ENCODE measurements at regions not wholly inside any gene's neighbourhood (a gene's known extent, or its start where the extent isn't known, plus 50 kb on each side); places are given as distances from the start of the nearest gene placed in this dataset.

GRCh38 chr12:60853407-60853806 is 1257.6 kb downstream of the SLC16A7 start:
- DNase-seq (ENCODE audit: low read depth in 2 of 2): no peak

- DNase-seq (ENCODE audit: low read depth in 2 of 2): no peak
Measured at GRCh38 chr12:60863421-60863820, 1267.6 kb downstream of the SLC16A7 start.

GRCh38 chr12:60872219-60872618 is 1276.4 kb downstream of the SLC16A7 start:
- no peak for DNase-seq (ENCODE audit: low read depth in 2 of 2)

DNA sequence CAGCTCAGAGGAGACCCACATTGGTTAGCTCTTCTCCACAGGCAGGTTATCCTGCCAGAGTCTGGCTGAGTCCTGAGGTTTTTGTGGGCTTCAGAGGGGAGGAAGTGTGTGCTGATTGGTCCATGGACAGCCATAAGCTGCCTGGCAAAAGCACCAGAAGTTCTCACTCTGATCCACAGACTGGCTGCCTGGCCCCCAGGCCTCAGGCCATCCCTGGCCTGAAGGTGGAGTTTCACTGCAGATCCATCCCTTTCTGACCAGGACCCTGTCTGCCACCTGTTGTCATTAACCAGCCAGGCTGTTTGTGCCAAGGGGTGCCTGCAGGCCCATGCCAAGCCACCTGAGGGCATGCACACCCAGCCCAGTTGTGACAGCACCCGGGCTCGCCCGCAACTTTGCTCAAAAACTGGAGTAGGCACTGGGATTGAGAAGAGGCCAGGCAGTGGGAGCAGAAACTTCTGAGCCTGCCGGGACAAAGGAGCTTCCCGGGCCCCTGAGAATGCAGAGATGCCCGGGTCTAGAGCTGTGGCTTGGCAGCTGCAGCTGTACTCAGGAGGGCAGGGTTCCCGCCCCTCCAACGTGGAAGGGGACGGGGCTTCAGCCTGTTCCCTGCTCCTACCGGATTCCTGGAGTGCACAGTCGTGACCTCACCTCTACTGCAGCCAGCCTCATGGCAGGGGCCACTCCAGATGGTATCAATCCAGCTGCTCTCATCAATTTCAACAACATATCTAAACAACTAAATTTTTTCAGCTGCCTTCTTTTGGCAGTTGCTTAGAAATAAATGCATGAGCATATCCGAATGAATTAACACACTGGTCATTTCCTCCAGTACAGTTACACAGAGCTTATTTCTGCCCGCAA is 1277.3 kb downstream of the SLC16A7 start:
- no peak for DNase-seq (ENCODE audit: low read depth in 2 of 2)

DNA sequence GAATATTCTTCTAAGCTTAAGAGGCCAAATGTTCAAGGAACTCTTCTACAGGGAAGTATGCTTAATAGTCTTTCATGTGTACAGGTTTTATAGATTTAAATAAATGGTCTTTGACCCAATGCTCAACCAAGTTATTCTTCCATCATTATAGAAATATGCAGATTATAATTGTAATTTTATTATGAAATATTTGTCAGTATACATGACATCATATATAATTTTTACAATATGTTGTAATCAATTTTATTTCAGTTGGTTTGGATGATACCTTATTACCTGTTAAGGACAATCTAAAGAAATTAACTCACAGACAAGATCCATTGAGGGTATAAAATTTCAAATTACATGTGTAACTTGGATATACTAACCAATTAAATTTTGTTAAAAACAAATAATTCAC is 1278.3 kb downstream of the SLC16A7 start:
- DNase-seq (ENCODE audit: low read depth in 2 of 2): no peak

GRCh38 chr12:60920841-60921495 is 1325.1 kb downstream of the SLC16A7 start:
- no peak for DNase-seq (ENCODE audit: low read depth in 2 of 2)

DNA sequence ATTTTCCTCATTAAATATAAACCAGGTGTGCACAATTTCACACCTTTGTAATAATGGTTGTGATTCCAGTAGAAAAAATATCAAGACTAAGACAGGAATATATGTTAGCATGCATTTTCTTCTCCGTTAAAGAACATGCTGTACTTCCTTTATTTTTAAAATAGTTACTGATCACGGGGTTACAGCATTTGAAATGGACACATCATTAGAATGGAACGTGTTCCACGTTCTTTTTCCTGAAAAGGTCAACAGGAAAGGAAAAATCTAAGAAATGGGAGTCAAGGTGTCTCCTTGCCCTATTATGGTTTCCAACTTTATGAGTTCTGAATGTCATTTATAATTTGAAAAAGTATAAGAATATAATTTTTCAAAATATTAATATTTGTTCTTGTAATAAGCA is 1325.7 kb downstream of the SLC16A7 start:
- no peak for DNase-seq (ENCODE audit: low read depth in 2 of 2)

- no peak for DNase-seq (ENCODE audit: low read depth in 2 of 2)
Measured at GRCh38 chr12:60926256-60926655, 1330.4 kb downstream of the SLC16A7 start.

DNA sequence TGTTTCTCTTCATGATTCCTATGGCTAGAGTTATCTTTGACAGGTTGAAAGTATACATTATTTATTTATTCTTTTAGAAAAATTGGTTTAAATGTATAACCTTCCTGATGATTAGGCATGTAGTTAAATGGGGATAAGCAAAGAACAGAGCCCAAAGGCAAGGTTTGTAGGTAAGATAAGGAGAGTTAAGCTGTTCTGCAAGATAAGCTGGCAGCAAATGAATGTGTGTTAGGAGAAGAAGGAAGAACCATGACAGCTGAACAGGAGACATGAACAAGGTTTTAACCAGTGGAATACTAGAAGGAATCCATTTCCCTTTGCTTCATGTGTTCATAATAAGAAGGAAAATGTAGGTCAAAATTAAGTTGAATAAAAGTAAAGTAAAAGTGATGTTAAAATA is 1330.1 kb upstream of the USP15 start:
- no peak for DNase-seq (ENCODE audit: low read depth in 2 of 2)

GRCh38 chr12:60935981-60936761 is 1324.0 kb upstream of the USP15 start:
- DNase-seq (ENCODE audit: low read depth in 2 of 2): no peak

- no peak for DNase-seq (ENCODE audit: low read depth in 2 of 2)
Measured at GRCh38 chr12:60947533-60947932, 1312.7 kb upstream of the USP15 start.

GRCh38 chr12:60967128-60967527 is 1293.1 kb upstream of the USP15 start:
- DNase-seq (ENCODE audit: low read depth in 2 of 2): no peak

GRCh38 chr12:60977966-60978365 is 1282.2 kb upstream of the USP15 start:
- DNase-seq (ENCODE audit: low read depth in 2 of 2): no peak

DNA sequence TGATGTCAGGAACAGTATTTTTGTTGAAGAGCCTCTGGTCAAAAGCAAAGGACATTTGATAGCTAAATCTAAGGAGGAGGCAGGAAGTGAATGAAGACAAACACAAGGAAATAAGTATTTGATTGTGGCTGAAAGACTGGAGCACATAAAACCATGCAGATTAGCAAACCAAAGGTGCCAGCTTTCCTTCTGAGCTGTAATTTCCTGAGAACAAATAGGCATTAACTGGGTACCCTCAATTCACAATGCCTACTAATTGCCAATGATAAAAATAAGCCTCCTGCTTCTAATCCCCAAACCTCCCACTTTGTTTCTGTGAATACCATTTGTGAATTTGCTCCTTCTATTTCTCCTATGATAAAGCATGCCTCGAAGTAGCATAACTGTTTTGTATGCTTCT is 1279.6 kb upstream of the USP15 start:
- DNase-seq (ENCODE audit: low read depth in 2 of 2): no peak

DNA sequence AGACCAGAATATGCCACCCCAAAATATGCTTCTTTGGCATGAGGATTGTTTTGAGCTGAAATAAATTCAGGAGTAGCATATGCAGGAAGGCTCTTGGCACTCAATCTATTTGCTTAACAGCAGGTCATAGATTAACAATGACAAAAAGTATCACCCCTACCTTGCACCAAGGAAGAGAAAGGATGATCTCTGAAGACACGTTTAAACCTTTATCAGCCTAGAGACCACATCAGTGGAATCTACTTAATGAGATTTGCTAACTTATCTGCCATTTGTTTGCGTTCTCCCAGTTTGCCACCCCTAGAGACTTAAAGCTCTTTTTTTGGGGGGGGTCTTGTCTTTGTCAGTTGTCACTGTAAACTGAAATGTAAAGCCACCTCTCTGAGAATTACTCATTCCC is 1278.7 kb upstream of the USP15 start:
- no peak for DNase-seq (ENCODE audit: low read depth in 2 of 2)

- no peak for DNase-seq (ENCODE audit: low read depth in 2 of 2)
Measured at GRCh38 chr12:60992087-60992486, 1268.1 kb upstream of the USP15 start.

GRCh38 chr12:60995256-60995825 is 1264.9 kb upstream of the USP15 start:
- no peak for DNase-seq (ENCODE audit: low read depth in 2 of 2)

- DNase-seq (ENCODE audit: low read depth in 2 of 2): no peak
Measured at GRCh38 chr12:60997869-60998378, 1262.3 kb upstream of the USP15 start.

DNA sequence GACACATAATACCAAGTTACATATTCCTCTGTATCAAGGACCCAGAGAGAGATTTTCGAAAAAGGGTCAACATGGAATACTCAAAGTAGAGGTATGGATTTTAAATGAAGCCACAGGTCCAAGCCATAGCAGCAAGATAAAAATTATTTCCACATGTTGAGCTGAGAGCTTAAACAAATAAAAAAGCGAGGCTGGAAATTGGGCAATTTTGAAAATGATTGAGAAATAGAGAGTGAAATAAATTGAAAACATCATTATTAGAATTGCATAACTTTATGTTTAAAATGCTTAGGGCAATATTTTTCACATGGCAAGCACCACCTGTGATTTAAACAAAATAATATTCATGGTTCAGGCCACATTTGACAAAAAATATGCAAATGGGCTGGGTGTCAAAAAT is 1251.0 kb upstream of the USP15 start:
- no peak for DNase-seq (ENCODE audit: low read depth in 2 of 2)

GRCh38 chr12:61011767-61012423 is 1248.3 kb upstream of the USP15 start:
- DNase-seq (ENCODE audit: low read depth in 2 of 2): no peak

- no peak for DNase-seq (ENCODE audit: low read depth in 2 of 2)
Measured at GRCh38 chr12:61018571-61018970, 1241.6 kb upstream of the USP15 start.
